Activated naive CD4-positive, alpha-beta T cell treated with anti-CD3 and anti-CD28 coated beads, Interleukin-2, amount 10 ng/mL, durations not matched to agents 7 days and 5 days (primary cell): ENCODE measurements at regions not wholly inside any gene's neighbourhood (a gene's known extent, or its start where the extent isn't known, plus 50 kb on each side); places are given as distances from the start of the nearest gene placed in this dataset.

Experiments
- CTCF ChIA-PET: fragments of 350-600 bp; sonication (Branson Sonifier 250); formaldehyde crosslinking; loops from one replicate; lab custom pipeline; 2021; ENCODE audit warnings: antibody characterized with exemption; lab: Charles Lee
- DNase-seq: peaks from one replicate; pipeline ENCODE4 v3.0.0-alpha.2; 2020
- H3K27ac Mint-ChIP-seq: one replicate; pipeline ENCODE4 v1.8.0; 2021; ENCODE audit warnings: mild to moderate bottlenecking, moderate library complexity, mixed read lengths
- H3K27me3 Mint-ChIP-seq: one replicate; pipeline ENCODE4 v1.8.0; 2021; ENCODE audit warnings: mild to moderate bottlenecking, mixed read lengths
- H3K36me3 Mint-ChIP-seq: one replicate; pipeline ENCODE4 v1.8.0; 2021; ENCODE audit warnings: mixed read lengths
- H3K4me1 Mint-ChIP-seq: one replicate; pipeline ENCODE4 v1.8.0; 2021; ENCODE audit warnings: mixed read lengths
- H3K4me3 Mint-ChIP-seq: one replicate; pipeline ENCODE4 v1.8.0; 2021; ENCODE audit warnings: mild to moderate bottlenecking, moderate library complexity, mixed read lengths
- H3K9me3 Mint-ChIP-seq: one replicate; pipeline ENCODE4 v1.8.0; 2021; ENCODE audit warnings: mixed read lengths

DNA sequence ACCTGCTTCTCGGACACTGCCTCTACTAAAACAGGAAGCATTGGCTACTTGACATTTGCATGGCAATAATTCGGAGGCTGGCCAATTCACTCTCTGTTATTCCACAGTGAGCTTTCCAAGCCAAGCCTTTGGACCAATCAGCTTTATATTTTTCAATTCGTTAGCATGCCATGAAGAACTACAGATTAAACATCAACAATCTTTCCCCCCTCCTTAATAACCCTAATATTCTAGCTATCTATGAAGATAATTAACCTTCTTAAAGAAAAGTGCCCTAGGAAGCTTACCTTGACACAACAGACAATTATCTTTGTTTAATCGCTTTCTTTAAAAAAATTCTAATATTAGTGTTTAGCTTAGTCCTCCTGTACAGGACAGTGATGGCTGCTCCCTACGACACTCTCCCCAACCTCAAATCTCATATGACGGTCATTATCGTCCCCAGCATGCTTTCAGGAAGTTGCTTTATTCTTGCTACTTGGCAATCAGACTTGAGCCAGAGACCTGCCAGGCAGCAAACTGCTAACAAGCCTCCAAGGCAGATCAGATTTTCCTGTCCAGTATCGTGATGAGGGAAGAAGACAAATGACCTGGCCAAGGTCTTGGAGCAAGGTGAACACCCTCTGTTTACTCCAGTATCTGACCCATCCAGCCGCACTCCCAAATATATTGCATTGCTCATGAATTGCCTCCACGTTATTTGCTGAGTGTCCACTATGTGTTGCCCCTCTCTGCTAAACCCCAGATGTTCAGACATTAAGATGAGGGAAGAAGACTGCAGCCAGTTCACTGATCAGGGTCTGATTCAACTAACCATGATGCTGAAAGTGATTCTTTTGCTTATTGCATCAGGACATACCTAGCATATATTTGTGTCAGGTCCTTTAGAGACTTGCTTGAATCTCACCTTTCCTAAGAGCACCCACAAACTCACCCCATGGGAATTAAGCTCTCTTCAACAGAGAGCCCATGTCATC lies 68.1 kb upstream of the LPP start:
- Mint-ChIP-seq H3K27ac (no peak overlapping the region), H3K27me3 (peaks cover 11% of the 10 kb centered on the region), H3K9me3 (no peaks in the 10 kb centered on the region), H3K4me3 (no peak overlapping the region), H3K4me1 (no peaks in the 10 kb centered on the region), H3K36me3 (no peaks in the 10 kb centered on the region)
- DNase-seq = no peak
- CTCF ChIA-PET = no interaction called here

DNA sequence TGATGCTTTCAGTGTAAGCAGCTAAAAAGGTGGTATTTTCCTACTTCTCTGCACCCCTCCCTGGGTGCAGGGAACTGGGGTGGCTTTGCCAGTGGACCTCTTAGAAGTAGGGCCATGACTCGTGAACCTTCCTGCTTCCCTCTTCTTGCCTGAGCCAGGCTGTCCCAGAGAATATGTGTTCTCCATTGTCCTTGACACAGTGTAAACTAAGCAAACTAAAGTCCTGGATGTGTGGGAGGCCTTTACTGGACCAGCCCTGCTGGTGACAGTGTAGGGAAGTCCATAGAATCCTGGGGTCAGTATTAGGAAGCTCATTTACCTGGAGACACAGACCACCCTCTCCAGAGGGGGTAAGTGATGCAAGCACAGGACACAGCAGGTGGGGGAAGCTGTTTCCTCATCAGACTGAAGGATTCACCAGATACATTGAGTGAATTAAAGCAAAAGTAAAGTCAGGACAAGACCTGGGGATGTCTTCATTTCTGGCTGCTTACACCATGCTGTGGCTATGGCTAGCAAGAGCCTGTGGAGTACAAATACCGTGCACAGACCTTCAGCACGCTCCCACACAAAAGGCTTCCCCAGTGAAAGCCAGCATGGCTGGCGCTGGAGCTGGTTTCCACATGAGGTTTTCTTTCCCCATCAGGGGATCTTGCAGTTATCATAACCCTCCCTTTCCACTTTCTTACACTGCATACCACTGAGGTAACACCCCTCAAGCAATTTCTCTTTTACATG lies 64.8 kb upstream of the LPP start:
- Mint-ChIP-seq H3K4me1 (no peaks in the 10 kb centered on the region), H3K27ac (no peak overlapping the region), H3K27me3 (peaks cover 8% of the 10 kb centered on the region), H3K36me3 (no peaks in the 10 kb centered on the region), H3K9me3 (no peaks in the 10 kb centered on the region), H3K4me3 (no peak overlapping the region)
- CTCF ChIA-PET = no interaction called here
- no peak for DNase-seq

DNA sequence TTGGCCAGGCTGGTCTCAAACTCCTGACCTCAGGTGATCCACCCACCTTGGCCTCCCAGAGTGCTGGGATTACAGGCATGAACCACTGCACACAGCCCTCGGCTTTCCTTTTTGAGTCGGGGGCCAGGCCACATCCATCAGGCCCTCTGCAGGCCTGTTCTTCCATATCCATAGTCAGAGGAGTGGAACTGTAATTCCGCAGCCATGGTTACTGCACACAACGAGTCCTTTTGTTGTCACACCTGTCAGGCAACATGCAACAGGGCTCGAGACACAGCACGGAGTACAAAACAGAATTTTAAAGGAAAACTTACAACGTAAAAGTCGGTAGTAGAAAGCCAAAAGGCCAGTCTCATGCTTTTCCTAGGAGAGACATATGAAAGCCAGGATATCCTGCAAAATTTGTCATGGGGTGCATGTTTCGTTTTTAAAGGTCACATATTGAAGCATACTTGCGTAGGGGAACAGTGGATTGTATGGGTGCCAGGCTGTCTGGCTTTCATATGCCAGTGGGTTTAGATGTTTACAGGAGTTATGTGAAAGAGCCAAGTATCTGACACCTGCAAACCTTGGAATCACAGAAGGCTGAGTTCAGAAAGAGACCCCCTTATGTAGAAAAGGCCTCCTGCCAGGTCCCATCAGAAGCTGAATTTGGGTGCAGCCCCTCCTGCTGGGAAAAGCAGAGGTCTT lies 63.2 kb upstream of the LPP start:
- H3K27ac Mint-ChIP-seq = no peak overlapping the region
- H3K27me3 Mint-ChIP-seq = peaks cover 4% of the 10 kb centered on the region
- H3K36me3 Mint-ChIP-seq = no peaks in the 10 kb centered on the region
- CTCF ChIA-PET = no interaction called here
- no peaks in the 10 kb centered on the region for H3K4me1 Mint-ChIP-seq
- no peak overlapping the region for H3K4me3 Mint-ChIP-seq
- DNase-seq = no peak
- H3K9me3 Mint-ChIP-seq = no peaks in the 10 kb centered on the region

DNA sequence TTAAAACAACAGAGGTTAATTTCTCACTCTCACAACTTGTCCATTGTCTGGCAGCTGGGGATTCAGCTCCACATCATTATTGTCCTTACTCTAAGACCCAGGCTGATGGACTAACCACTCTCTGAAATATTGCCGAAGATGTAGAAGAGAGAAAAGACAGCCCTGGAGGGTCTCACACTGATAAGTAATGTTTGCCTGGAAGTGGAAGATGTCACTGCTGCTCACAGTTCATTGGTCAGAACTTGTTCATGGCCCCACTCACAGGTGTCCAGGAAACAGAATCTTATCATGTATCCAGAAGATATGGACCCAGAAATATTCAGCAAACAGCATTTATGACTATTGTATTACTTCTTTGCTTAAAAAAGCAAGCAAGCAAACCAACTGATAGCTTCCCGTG lies 62.2 kb upstream of the LPP start:
- Mint-ChIP-seq H3K4me1 (no peaks in the 10 kb centered on the region), H3K27me3 (peaks cover 4% of the 10 kb centered on the region), H3K9me3 (no peaks in the 10 kb centered on the region), H3K27ac (no peak overlapping the region), H3K36me3 (no peaks in the 10 kb centered on the region), H3K4me3 (no peak overlapping the region)
- CTCF ChIA-PET = no interaction called here
- DNase-seq = no peak

DNA sequence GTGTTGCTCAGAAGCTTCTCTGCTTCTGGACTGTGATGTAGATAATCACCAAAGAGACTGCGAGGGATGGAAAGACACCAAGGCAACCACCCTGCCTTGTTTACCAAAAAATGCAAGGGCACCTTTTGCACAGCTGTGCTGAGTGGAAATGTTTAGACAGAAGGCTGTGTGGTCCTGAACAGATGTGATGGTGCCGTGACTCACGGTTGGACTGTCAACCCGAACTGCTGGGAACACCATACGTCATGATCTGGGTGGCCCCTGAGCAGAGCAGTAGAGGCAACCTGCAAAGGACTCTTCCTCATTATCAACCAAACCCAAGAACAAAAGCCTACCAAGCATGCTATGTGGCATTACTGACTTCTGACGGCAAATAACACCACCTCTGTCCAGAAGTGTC lies 61.3 kb upstream of the LPP start:
- CTCF ChIA-PET = interaction anchor here (0.6 kb wide), 1 partner anchor 34 kb away, joined by 3 read pairs; no protein-coding TSS in a partner anchor
- Mint-ChIP-seq H3K27ac (no peak overlapping the region), H3K9me3 (no peaks in the 10 kb centered on the region), H3K4me3 (no peak overlapping the region), H3K4me1 (no peaks in the 10 kb centered on the region), H3K36me3 (no peaks in the 10 kb centered on the region), H3K27me3 (peaks cover 4% of the 10 kb centered on the region)
- no peak for DNase-seq

DNA sequence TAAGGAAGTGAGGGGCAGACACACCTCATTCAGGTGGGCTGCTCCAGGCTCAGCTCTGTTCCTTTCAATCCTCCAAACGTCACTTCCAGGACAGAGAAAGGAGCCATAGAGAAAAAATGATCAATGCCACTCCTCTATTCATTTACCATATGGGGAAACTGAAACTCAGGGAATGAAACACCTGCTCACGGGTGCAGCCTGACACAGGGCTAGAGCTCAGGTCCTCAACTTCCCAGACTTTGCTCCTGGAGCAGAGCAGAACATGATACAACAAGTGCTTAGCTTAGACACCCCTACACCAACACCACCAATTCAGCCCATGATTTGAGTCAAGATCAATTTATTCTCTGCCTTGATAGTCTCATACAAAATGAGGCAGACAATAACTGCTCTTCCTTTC lies 58.5 kb upstream of the LPP start:
- no peaks in the 10 kb centered on the region for H3K4me1 Mint-ChIP-seq
- H3K36me3 Mint-ChIP-seq = peaks cover 2% of the 10 kb centered on the region
- CTCF ChIA-PET = no interaction called here

DNA sequence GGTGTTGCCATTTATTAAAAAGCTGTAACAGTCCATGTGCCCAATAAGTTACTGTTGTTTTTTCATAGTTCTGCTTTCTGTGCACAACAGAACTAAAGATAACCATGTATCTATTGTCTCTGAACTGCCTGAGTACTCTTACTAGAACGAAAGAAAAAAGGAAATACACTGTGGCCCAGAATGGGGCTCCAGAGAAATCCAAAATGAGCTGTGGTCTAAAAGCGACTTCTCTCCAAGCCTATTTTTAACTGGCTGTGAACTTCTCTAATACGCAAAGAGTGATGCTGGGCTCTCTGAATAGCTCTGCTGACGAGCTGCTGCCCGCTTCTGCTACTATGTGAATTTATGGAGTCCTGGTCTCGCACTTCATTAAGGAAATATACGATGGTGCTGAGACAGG lies 56.2 kb upstream of the LPP start:
- CTCF ChIA-PET = no interaction called here
- Mint-ChIP-seq H3K36me3 (peaks cover 2% of the 10 kb centered on the region), H3K4me3 (no peak overlapping the region), H3K9me3 (peaks cover 19% of the 10 kb centered on the region), H3K27me3 (no peaks in the 10 kb centered on the region), H3K27ac (no peak overlapping the region), H3K4me1 (no peaks in the 10 kb centered on the region)
- DNase-seq = no peak

More for the DNA sequence above, 58.5 kb upstream of the LPP start:
- no peak overlapping the region for H3K27ac Mint-ChIP-seq
- H3K4me3 Mint-ChIP-seq = no peak overlapping the region
- DNase-seq = no peak
- H3K9me3 Mint-ChIP-seq = peaks cover 8% of the 10 kb centered on the region
- no peaks in the 10 kb centered on the region for H3K27me3 Mint-ChIP-seq

DNA sequence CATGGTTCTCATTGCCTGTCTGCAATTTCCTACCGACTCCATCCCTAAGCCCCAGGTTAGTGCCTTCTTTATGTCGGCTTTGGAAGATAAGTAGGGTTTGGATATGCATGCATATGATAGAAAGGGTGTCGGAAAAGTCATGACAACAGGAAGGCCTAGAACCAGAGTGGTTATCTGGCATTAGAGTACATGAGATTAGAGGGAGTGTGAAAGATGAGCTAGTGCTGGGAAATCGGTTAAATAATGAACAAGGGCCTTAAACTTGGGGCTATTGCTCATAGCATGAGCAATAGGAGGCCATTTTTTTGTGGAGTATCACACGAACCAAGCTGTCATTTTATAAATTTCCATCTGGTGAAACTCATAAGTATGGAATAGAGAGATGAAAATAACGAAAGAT lies 54.0 kb upstream of the LPP start:
- no peak for DNase-seq
- no peaks in the 10 kb centered on the region for H3K4me1 Mint-ChIP-seq
- H3K27me3 Mint-ChIP-seq = peaks cover 4% of the 10 kb centered on the region
- H3K4me3 Mint-ChIP-seq = no peak overlapping the region
- H3K36me3 Mint-ChIP-seq = peaks cover 2% of the 10 kb centered on the region
- H3K27ac Mint-ChIP-seq = no peak overlapping the region
- H3K9me3 Mint-ChIP-seq = peaks cover 19% of the 10 kb centered on the region
- CTCF ChIA-PET = no interaction called here

DNA sequence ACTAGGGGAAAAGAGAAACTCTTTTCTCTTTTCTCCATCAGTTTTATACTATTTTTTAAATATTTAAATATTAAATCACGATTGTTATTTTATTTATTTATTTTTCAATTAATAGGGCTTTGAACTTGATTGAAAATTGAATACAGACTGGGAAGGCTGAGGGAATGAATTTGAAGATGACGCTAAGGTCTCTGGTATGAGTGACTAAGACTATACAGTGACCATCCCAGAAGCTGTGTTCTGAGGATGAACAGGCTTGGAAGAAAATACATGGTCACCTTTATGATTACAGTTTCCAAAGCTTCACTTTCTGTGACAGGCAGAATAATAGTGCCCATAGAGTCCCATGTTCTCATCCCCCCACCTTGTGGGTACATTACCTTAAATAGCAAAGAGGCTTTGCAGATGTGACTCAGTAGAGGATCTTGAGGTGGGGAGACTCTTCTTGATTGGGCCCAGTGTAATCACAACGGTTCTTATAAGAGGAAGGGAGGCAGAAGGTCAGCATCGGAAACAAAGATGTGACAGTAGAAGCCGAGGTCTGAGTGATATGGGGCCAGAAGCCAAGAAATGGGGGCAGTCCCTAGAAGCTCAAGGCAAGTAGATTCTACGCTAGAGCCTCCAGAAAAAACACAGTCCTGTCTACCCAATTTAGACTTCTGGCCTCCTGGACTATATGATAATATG lies 51.0 kb upstream of the LPP start:
- Mint-ChIP-seq H3K27ac (no peak overlapping the region), H3K9me3 (peaks cover 19% of the 10 kb centered on the region), H3K36me3 (peaks cover 2% of the 10 kb centered on the region), H3K4me1 (no peaks in the 10 kb centered on the region), H3K27me3 (peaks cover 13% of the 10 kb centered on the region), H3K4me3 (no peak overlapping the region)
- DNase-seq = no peak
- CTCF ChIA-PET = no interaction called here

DNA sequence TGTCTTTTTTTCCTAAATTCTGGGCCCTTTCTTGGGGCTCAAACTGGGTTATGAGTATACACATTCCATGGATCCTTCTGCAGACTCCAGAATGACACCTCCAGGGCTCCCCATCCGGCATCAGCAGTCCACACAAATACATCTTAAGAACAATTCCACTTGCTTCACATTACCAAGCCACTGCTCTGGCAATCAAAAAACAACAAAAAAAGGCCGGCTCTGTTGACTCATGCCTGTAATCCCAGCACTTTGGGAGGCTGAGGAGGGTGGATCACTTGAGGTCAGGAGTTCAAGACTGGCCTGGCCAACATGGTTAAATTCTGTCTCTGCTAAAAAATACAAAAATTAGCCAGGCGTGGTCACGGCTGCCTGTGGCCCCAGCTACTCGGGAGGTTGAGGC lies 49.9 kb upstream of the LPP start:
- peaks cover 21% of the 10 kb centered on the region for H3K9me3 Mint-ChIP-seq
- peaks cover 5% of the 10 kb centered on the region for H3K4me1 Mint-ChIP-seq
- H3K27me3 Mint-ChIP-seq = peaks cover 13% of the 10 kb centered on the region
- no peak overlapping the region for H3K4me3 Mint-ChIP-seq
- peaks cover 6% of the 10 kb centered on the region for H3K36me3 Mint-ChIP-seq
- DNase-seq = no peak
- H3K27ac Mint-ChIP-seq = no peak overlapping the region
- CTCF ChIA-PET = no interaction called here
